ENCODE measurements at regions not wholly inside any gene's neighbourhood (a gene's known extent, or its start where the extent isn't known, plus 50 kb on each side); places are given as distances from the start of the nearest gene placed in this dataset.

- Histone ChIP-seq H2AFZ (no peak overlapping the region), H3K79me2 (replicated peaks; ENCODE audit: insufficient read depth) (no peaks in the 10 kb centered on the region), H3K27ac (ENCODE audit: low read depth) (no peak overlapping the region), H3F3A (replicated peaks; ENCODE audit: low read depth) (no peaks in the 10 kb centered on the region), H3K27me3 (ENCODE audit: insufficient read depth) (no peaks in the 10 kb centered on the region), H3K4me3 (no peak overlapping the region), H3K36me3 (ENCODE audit: insufficient read depth) (no peaks in the 10 kb centered on the region), H3K4me2 (no peak overlapping the region), H4K20me1 (replicated peaks; ENCODE audit: insufficient read depth) (no peaks in the 10 kb centered on the region), H3K4me1 (ENCODE audit: insufficient read depth) (no peaks in the 10 kb centered on the region), H3K9me2 (ENCODE audit: insufficient read depth) (0 out of 2 replicates have a peak, but pooled peaks cover 4% of the 10 kb centered on the region)
- Mint-ChIP-seq H3K4me1 (no peaks in the 10 kb centered on the region), H3K27me3 (ENCODE audit: insufficient read depth, low read depth, poor library complexity) (no peaks in the 10 kb centered on the region), H3K9me3 (peaks cover 8% of the 10 kb centered on the region; the same call in 2 of the 3 replicates), H3K27ac (no peak overlapping the region), H3K36me3 (ENCODE audit: low read depth) (no peaks in the 10 kb centered on the region; the same call in 2 of the 3 replicates), H3K4me3 (no peak overlapping the region)
- ATAC-seq (no peak), DNase-seq (ENCODE audit: low spot score) (no peak)
- TF ChIP-seq CTCF (conservative IDR thresholded peaks at IDR 0.05; ENCODE audit: low read depth in 2 of 2): no peak
- TF ChIP-seq POLR2AphosphoS5 (IDR thresholded peaks at IDR 0.05; ENCODE audit: low read depth): no peak
- TF ChIP-seq ZNF114 (CRISPR knock-in tag; IDR thresholded peaks at IDR 0.05): no peak
- no peak for TF ChIP-seq ETS1 (IDR thresholded peaks at IDR 0.05)
- no peak for TF ChIP-seq JUNB (IDR thresholded peaks at IDR 0.05; ENCODE audit: unreplicated experiment)
Measured at GRCh38 chr4:57360681-57361080, 250.5 kb upstream of the IGFBP7 start.

GRCh38 chr4:57355101-57355665, 245.0 kb upstream of the IGFBP7 start:
- no peak overlapping the region for H3K27ac Mint-ChIP-seq
- no peaks in the 10 kb centered on the region for H3K4me1 Mint-ChIP-seq
- Histone ChIP-seq H3K4me1 (ENCODE audit: insufficient read depth) (no peaks in the 10 kb centered on the region), H3F3A (replicated peaks; ENCODE audit: low read depth) (no peaks in the 10 kb centered on the region), H3K27ac (ENCODE audit: low read depth) (no peak overlapping the region), H3K36me3 (ENCODE audit: insufficient read depth) (no peaks in the 10 kb centered on the region), H3K4me3 (no peak overlapping the region), H2AFZ (no peak overlapping the region), H3K9me2 (ENCODE audit: insufficient read depth) (no peaks in the 10 kb centered on the region), H3K27me3 (ENCODE audit: insufficient read depth) (no peaks in the 10 kb centered on the region), H4K20me1 (replicated peaks; ENCODE audit: insufficient read depth) (no peaks in the 10 kb centered on the region), H3K79me2 (replicated peaks; ENCODE audit: insufficient read depth) (no peaks in the 10 kb centered on the region), H3K4me2 (no peak overlapping the region)
- peaks cover 5% of the 10 kb centered on the region; the same call in 2 of the 3 replicates for H3K9me3 Mint-ChIP-seq
- ATAC-seq: no peak
- H3K4me3 Mint-ChIP-seq: no peak overlapping the region
- no peak for DNase-seq (ENCODE audit: low spot score)
- H3K27me3 Mint-ChIP-seq (ENCODE audit: insufficient read depth, low read depth, poor library complexity): no peaks in the 10 kb centered on the region
- no peaks in the 10 kb centered on the region; the same call in 2 of the 3 replicates for H3K36me3 Mint-ChIP-seq (ENCODE audit: low read depth)
- TF ChIP-seq ETS1 (IDR thresholded peaks at IDR 0.05) (no peak), ZNF331 (CRISPR knock-in tag; IDR thresholded peaks at IDR 0.05; ENCODE audit: low read depth) (no peak), JUNB (IDR thresholded peaks at IDR 0.05; ENCODE audit: unreplicated experiment) (no peak), NANOG (IDR thresholded peaks at IDR 0.05; ENCODE audit: borderline replicate concordance) (no peak), STAT1 (IDR thresholded peaks at IDR 0.05; ENCODE audit: unreplicated experiment) (no peak), CTCF (conservative IDR thresholded peaks at IDR 0.05; ENCODE audit: low read depth in 2 of 2) (no peak), REST (IDR thresholded peaks at IDR 0.05; ENCODE audit: unreplicated experiment) (no peak)

Data from GM23338 (cell line).